ENCODE measurements at regions not wholly inside any gene's neighbourhood (a gene's known extent, or its start where the extent isn't known, plus 50 kb on each side); places are given as distances from the start of the nearest gene placed in this dataset.

DNA sequence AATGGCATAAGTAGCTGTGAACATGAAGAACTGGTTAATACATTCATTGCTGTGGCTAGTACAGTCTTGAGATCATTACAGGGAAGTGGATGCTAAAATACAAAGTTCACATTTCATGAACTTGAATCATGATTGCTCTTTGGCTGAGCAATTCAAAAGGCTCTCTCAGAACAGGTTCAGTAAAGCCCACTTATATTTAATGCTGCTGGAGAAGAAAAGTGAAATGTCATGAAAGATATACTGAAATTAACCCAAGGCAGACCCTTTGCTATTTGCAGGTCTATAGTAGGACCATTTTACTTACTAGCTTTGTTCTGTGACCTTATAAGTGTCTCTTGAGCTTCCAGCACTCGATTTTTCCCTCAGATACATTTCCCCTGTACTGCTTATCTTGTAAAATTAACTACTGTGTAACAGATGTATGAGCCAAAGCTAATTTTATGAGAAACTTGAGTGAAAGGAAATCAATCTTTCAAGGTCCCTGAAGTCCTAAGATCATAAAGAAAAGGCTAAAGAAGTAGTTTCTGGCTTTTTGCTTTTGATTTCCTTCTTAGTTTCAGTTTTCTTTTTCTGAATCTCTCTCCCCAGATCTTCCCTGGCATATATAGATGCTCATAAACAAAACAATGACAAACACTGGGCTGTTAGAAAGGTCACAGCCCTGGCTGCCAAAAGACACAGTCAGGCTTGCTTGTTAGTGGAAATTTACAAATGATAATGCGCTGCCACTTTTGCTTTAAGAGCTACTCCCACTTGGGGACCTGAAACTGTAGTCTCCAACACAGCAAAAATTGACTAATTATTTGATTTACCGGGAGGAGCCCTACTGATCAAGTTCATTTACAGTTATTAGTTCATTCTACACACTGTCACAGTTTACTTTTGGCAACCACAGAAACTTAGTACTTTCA is 132.7 kb upstream of the XPO1 start:
- H3K27ac ChIP-seq (ENCODE audit: low read depth, low read length): no peak overlapping the region
- Mint-ChIP-seq H3K27ac (no peak overlapping the region), H3K36me3 (ENCODE audit: low read depth) (peaks cover 7% of the 10 kb centered on the region), H3K4me3 (no peak overlapping the region), H3K9me3 (peaks cover 20% of the 10 kb centered on the region), H3K27me3 (ENCODE audit: insufficient read depth) (no peaks in the 10 kb centered on the region), H3K4me1 (peaks cover 12% of the 10 kb centered on the region)
- H3K9ac ChIP-seq (ENCODE audit: extremely low read depth, low read length, poor library complexity, severe bottlenecking): no peak overlapping the region
- H3K4me3 ChIP-seq (ENCODE audit: low read length): no peak overlapping the region
- TF ChIP-seq, protein P1, sequence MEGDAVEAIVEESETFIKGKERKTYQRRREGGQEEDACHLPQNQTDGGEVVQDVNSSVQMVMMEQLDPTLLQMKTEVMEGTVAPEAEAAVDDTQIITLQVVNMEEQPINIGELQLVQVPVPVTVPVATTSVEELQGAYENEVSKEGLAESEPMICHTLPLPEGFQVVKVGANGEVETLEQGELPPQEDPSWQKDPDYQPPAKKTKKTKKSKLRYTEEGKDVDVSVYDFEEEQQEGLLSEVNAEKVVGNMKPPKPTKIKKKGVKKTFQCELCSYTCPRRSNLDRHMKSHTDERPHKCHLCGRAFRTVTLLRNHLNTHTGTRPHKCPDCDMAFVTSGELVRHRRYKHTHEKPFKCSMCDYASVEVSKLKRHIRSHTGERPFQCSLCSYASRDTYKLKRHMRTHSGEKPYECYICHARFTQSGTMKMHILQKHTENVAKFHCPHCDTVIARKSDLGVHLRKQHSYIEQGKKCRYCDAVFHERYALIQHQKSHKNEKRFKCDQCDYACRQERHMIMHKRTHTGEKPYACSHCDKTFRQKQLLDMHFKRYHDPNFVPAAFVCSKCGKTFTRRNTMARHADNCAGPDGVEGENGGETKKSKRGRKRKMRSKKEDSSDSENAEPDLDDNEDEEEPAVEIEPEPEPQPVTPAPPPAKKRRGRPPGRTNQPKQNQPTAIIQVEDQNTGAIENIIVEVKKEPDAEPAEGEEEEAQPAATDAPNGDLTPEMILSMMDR (conservative IDR thresholded peaks at IDR 0.05): no peak
- H3K27me3 ChIP-seq (ENCODE audit: control insufficient read depth, insufficient read depth, low read length, poor library complexity, severe bottlenecking): no peaks in the 10 kb centered on the region
- no peaks in the 10 kb centered on the region for H3K36me3 ChIP-seq (ENCODE audit: control insufficient read depth, insufficient read depth, low read length)
- H3K9me3 ChIP-seq (ENCODE audit: control insufficient read depth, low read length): peaks cover 22% of the 10 kb centered on the region
- no peak for DNase-seq
- 48 to 64% methylated on average over 3 of the region's 3 CpGs for WGBS, 2 experiments (ENCODE audit: insufficient coverage in 1 of 2, insufficient read length in 1 of 2)
- H3K4me1 ChIP-seq (ENCODE audit: control insufficient read depth, insufficient read depth, low read length): no peaks in the 10 kb centered on the region

DNA sequence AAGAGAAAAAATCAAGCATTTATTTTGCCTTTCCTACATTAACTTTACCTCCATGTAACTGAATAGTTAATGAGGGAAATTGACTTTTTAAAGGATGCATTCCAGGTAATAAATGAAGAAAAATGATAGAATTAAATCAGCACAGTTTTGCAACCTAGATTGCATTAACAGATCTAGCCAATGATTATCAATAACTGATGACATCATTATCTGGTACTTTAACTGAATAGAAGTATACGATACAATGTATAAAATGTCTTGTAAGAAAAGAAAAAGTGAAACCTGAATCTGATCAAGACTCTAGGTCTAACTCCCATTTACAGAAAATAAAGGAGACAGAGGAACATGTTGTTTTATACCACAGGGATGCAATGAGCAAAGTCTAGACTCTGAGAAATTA is 126.0 kb upstream of the XPO1 start:
- Histone ChIP-seq H3K9ac (ENCODE audit: extremely low read depth, low read length, poor library complexity, severe bottlenecking) (no peak overlapping the region), H3K4me3 (ENCODE audit: low read length) (no peak overlapping the region), H3K36me3 (ENCODE audit: control insufficient read depth, insufficient read depth, low read length) (no peaks in the 10 kb centered on the region), H3K4me1 (ENCODE audit: control insufficient read depth, insufficient read depth, low read length) (no peaks in the 10 kb centered on the region), H3K27ac (ENCODE audit: low read depth, low read length) (no peak overlapping the region), H3K9me3 (ENCODE audit: control insufficient read depth, low read length) (no peaks in the 10 kb centered on the region), H3K27me3 (ENCODE audit: control insufficient read depth, insufficient read depth, low read length, poor library complexity, severe bottlenecking) (no peaks in the 10 kb centered on the region)
- TF ChIP-seq, protein P1 (conservative IDR thresholded peaks at IDR 0.05): no peak
- no peaks in the 10 kb centered on the region for H3K27me3 Mint-ChIP-seq (ENCODE audit: insufficient read depth)
- DNase-seq: no peak
- no peaks in the 10 kb centered on the region for H3K4me1 Mint-ChIP-seq
- H3K4me3 Mint-ChIP-seq: no peak overlapping the region
- H3K27ac Mint-ChIP-seq: no peak overlapping the region
- H3K9me3 Mint-ChIP-seq: no peaks in the 10 kb centered on the region
- no peaks in the 10 kb centered on the region for H3K36me3 Mint-ChIP-seq (ENCODE audit: low read depth)
- 100% methylated on average over 1 of the region's 1 CpG; no CpG with 5 or more reads in 1 of the 2 experiments for WGBS, 2 experiments (ENCODE audit: insufficient coverage in 1 of 2, insufficient read length in 1 of 2)

DNA sequence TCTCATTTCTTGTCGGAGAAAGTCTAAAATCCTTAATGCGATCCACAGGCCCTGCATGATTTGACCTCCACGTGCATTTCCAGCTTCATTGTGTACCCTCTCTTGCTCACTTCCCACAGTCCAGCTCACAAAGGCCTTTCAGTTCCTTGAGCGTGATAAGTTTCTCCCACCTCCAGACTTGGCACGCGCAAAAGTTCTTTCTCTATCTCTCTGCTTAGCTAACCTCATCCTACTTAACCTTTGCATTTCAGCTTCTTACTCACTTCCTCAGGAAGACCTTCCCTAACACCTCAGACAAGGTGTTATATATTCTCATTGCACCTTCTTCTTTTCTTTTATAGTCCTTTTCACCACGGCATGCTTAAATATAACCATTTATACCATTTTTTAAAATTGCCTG is 124.8 kb upstream of the XPO1 start:
- Histone ChIP-seq H3K9me3 (ENCODE audit: control insufficient read depth, low read length) (no peaks in the 10 kb centered on the region), H3K4me1 (ENCODE audit: control insufficient read depth, insufficient read depth, low read length) (no peaks in the 10 kb centered on the region), H3K27ac (ENCODE audit: low read depth, low read length) (no peak overlapping the region), H3K27me3 (ENCODE audit: control insufficient read depth, insufficient read depth, low read length, poor library complexity, severe bottlenecking) (no peaks in the 10 kb centered on the region), H3K36me3 (ENCODE audit: control insufficient read depth, insufficient read depth, low read length) (no peaks in the 10 kb centered on the region), H3K9ac (ENCODE audit: extremely low read depth, low read length, poor library complexity, severe bottlenecking) (no peak overlapping the region), H3K4me3 (ENCODE audit: low read length) (no peak overlapping the region)
- 93% methylated on average over 3 to 7 of the region's 7 CpGs for WGBS, 2 experiments (ENCODE audit: insufficient coverage in 1 of 2, insufficient read length in 1 of 2)
- no peaks in the 10 kb centered on the region for H3K27me3 Mint-ChIP-seq (ENCODE audit: insufficient read depth)
- no peak overlapping the region for H3K4me3 Mint-ChIP-seq
- H3K9me3 Mint-ChIP-seq: no peaks in the 10 kb centered on the region
- no peaks in the 10 kb centered on the region for H3K4me1 Mint-ChIP-seq
- H3K27ac Mint-ChIP-seq: no peak overlapping the region
- TF ChIP-seq, protein P1 (conservative IDR thresholded peaks at IDR 0.05): no peak
- H3K36me3 Mint-ChIP-seq (ENCODE audit: low read depth): no peaks in the 10 kb centered on the region
- DNase-seq: no peak
